ENCODE measurements at regions not wholly inside any gene's neighbourhood (a gene's known extent, or its start where the extent isn't known, plus 50 kb on each side); places are given as distances from the start of the nearest gene placed in this dataset.

DNA sequence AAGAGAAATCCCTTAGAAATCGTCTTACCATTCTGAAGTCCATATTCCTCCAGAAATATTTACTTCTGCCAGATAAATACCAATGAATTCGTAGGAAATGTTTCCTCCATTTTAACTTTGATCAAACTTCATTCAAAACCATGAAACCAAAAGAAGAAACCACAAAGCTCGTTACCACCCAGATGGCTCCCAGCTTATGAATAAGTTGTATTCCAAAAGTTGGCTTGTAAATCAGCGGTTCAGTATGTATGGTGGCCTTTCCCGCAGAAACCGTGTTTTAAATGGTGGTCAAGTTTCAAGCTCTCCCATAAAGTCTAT, 73.6 kb upstream of the RIPOR2 start:
- DNase-seq = no peak
- Histone ChIP-seq H3K27ac (no peak overlapping the region), H3K36me3 (ENCODE audit: insufficient read depth in 1 of 2, low read depth in 1 of 2) (no peaks in the 10 kb centered on the region), H3K27me3 (ENCODE audit: insufficient read depth in 3 of 3, low read length in 2 of 3) (no peaks in the 10 kb centered on the region), H3K4me1 (no peaks in the 10 kb centered on the region), H3K9me3 (no peaks in the 10 kb centered on the region), H3K4me3 (no peak overlapping the region)
- 93 to 95% (median 93%) methylated on average over 6 of the region's 6 CpGs for WGBS, 3 donors
- no peak for ATAC-seq
- TF ChIP-seq, protein P1, sequence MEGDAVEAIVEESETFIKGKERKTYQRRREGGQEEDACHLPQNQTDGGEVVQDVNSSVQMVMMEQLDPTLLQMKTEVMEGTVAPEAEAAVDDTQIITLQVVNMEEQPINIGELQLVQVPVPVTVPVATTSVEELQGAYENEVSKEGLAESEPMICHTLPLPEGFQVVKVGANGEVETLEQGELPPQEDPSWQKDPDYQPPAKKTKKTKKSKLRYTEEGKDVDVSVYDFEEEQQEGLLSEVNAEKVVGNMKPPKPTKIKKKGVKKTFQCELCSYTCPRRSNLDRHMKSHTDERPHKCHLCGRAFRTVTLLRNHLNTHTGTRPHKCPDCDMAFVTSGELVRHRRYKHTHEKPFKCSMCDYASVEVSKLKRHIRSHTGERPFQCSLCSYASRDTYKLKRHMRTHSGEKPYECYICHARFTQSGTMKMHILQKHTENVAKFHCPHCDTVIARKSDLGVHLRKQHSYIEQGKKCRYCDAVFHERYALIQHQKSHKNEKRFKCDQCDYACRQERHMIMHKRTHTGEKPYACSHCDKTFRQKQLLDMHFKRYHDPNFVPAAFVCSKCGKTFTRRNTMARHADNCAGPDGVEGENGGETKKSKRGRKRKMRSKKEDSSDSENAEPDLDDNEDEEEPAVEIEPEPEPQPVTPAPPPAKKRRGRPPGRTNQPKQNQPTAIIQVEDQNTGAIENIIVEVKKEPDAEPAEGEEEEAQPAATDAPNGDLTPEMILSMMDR (IDR thresholded peaks at IDR 0.05) = no peak
- intact Hi-C loops (cut with DNase I) = no loop called here

DNA sequence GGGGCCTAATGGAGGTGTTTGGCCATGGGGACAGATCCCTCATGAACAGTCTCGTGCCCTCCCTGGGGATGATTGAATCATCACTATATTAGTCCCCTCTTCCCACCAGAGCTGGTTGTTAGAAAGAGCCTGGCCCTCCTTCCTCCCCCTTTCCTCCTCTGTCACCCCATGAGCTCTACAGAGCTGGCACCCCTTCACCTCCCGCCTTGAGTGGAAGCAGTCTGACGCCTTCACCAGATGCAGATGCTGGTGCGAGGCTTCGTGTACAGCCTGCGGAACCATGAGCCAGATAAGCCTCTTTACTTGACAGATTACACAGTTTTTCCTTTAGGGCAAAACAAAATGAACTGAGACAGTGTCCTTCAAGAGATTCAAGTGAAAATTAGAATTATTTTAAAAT, 74.4 kb upstream of the RIPOR2 start:
- WGBS, 3 donors = 91 to 94% (median 93%) methylated on average over 6 of the region's 6 CpGs
- TF ChIP-seq, protein P1 (IDR thresholded peaks at IDR 0.05) = no peak
- ATAC-seq = no peak
- DNase-seq = no peak
- Histone ChIP-seq H3K4me3 (no peak overlapping the region), H3K27ac (no peak overlapping the region), H3K27me3 (ENCODE audit: insufficient read depth in 3 of 3, low read length in 2 of 3) (no peaks in the 10 kb centered on the region), H3K9me3 (no peaks in the 10 kb centered on the region), H3K36me3 (ENCODE audit: insufficient read depth in 1 of 2, low read depth in 1 of 2) (no peaks in the 10 kb centered on the region), H3K4me1 (no peaks in the 10 kb centered on the region)
- intact Hi-C loops (cut with DNase I) = no loop called here

DNA sequence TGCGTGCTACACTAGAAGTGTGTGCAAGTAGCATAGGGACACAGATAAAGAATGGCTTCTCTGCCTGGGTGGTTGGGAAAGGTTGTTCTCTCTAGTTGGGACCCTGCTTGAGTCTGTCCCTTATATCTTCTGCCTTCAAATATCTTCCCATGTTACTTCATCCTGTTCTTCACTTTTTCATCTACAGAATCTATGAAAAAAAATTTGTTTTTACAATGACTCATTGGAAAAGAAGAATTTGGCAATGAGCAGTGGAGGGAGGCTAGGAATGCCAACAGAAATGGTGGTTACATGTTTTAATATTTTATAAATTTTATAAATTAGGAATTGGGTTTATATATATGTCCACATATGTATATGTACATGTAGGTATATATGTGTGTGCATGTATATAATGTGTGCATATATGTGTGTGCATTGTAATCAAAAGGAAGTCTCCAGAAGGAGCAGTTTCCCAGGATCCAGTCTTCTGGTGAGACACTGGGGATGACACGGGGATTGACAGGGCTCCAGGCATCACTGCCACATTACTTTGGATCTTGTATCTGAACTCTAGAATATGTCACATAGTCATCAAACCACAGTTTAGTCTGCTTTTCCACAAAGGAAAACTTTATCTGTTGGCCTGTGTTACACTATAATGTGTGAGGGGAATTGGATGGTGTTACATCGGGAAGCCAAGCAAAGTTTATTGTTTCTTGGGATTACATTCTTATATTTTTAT, 75.3 kb upstream of the RIPOR2 start:
- Histone ChIP-seq H3K36me3 (ENCODE audit: insufficient read depth in 1 of 2, low read depth in 1 of 2) (no peaks in the 10 kb centered on the region), H3K27me3 (ENCODE audit: insufficient read depth in 3 of 3, low read length in 2 of 3) (no peaks in the 10 kb centered on the region), H3K27ac (no peak overlapping the region), H3K4me3 (no peak overlapping the region), H3K9me3 (no peaks in the 10 kb centered on the region), H3K4me1 (no peaks in the 10 kb centered on the region)
- 92% methylated on average over 3 of the region's 3 CpGs for WGBS, 3 donors
- DNase-seq (no peak), ATAC-seq (no peak)
- TF ChIP-seq, protein P1 (IDR thresholded peaks at IDR 0.05) = no peak
- intact Hi-C loops (cut with DNase I) = no loop called here

DNA sequence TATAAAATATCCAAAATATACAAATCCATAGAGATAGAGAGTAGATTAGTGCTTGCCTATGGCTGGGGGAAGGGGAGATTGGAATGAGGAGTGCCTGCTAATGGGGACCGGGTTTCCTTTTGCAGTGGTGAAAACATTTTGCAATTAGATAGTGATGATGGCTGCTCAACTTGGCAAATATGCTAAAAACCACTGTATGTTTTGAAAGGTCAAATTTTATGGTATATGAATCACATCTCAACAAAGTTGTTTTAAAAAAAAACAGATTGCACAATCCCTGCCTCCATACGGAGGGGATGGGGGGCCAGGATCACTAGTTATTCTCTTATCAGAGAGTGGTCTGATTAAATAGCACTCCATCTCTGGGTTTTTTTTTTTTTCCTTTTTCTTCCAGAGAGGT, 76.9 kb upstream of the RIPOR2 start:
- intact Hi-C loops (cut with DNase I) = no loop called here
- no peaks in the 10 kb centered on the region for H3K36me3 ChIP-seq (ENCODE audit: insufficient read depth in 1 of 2, low read depth in 1 of 2)
- H3K27ac ChIP-seq = no peak overlapping the region
- no peak overlapping the region for H3K4me3 ChIP-seq
- no peaks in the 10 kb centered on the region for H3K9me3 ChIP-seq
- DNase-seq (no peak), ATAC-seq (no peak)
- no peaks in the 10 kb centered on the region for H3K27me3 ChIP-seq (ENCODE audit: insufficient read depth in 3 of 3, low read length in 2 of 3)
- TF ChIP-seq, protein P1 (IDR thresholded peaks at IDR 0.05) = no peak
- no peaks in the 10 kb centered on the region for H3K4me1 ChIP-seq
- WGBS, 3 donors = 58 to 67% (median 65%) methylated on average over 2 of the region's 2 CpGs

DNA sequence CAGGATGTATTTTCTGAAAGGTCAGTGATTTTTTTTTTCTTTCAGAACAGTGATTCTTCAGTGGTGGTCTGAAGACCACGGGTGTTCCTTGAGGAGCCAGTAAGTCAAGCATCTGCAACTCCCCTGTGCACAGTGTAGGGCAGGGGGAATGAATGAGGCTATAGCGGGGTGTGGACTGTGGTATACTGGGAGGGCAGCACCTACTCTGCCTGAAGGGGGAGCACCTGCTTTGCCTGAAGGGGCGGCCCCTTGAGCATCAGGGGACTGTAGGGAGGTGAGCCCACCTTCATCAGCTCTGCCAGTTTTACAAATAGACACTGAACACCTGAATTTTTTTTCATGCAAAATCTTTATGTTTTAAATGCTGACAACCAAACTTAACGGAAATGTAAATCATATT, 77.5 kb upstream of the RIPOR2 start:
- intact Hi-C loops (cut with DNase I) = no loop called here
- Histone ChIP-seq H3K4me3 (no peak overlapping the region), H3K9me3 (no peaks in the 10 kb centered on the region), H3K27me3 (ENCODE audit: insufficient read depth in 3 of 3, low read length in 2 of 3) (no peaks in the 10 kb centered on the region), H3K36me3 (ENCODE audit: insufficient read depth in 1 of 2, low read depth in 1 of 2) (no peaks in the 10 kb centered on the region), H3K27ac (no peak overlapping the region), H3K4me1 (no peaks in the 10 kb centered on the region)
- TF ChIP-seq, protein P1 (IDR thresholded peaks at IDR 0.05) = no peak
- DNase-seq (no peak), ATAC-seq (no peak)
- 88 to 94% (median 92%) methylated on average over 4 of the region's 4 CpGs for WGBS, 3 donors
